Calu3 (cell line): ENCODE measurements at regions not wholly inside any gene's neighbourhood (a gene's known extent, or its start where the extent isn't known, plus 50 kb on each side); places are given as distances from the start of the nearest gene placed in this dataset.

ENCODE experiments used
- BruUV-seq: library from RNA; stranded (reverse); fragments of 400-500 nt; replicated peaks from 2 replicates; lab custom pipeline; 2021; lab: Mats Ljungman, UMichigan
- CTCF ChIA-PET: fragments of 300-600 bp; sonication (Branson Sonifier 250); formaldehyde crosslinking; loops from one replicate; lab custom pipeline; 2022; ENCODE audit warnings: antibody characterized with exemption; lab: Charles Lee
- DNase-seq: peaks from one replicate; pipeline ENCODE4 v3.0.0; 2022
- H3K27ac Mint-ChIP-seq: one replicate; pipeline ENCODE4 v1.8.0; 2022; ENCODE audit warnings: mixed read lengths; ENCODE audit not compliant: unreplicated experiment
- H3K27me3 Mint-ChIP-seq: one replicate; pipeline ENCODE4 v1.8.0; 2022; ENCODE audit warnings: mixed read lengths; ENCODE audit not compliant: unreplicated experiment
- H3K36me3 Mint-ChIP-seq: one replicate; pipeline ENCODE4 v1.8.0; 2022; ENCODE audit warnings: mild to moderate bottlenecking, moderate library complexity, mixed read lengths; ENCODE audit not compliant: insufficient read depth, unreplicated experiment
- H3K4me1 Mint-ChIP-seq: one replicate; pipeline ENCODE4 v1.8.0; 2022; ENCODE audit warnings: mild to moderate bottlenecking, low read depth, mixed read lengths; ENCODE audit not compliant: unreplicated experiment
- H3K4me3 Mint-ChIP-seq: one replicate; pipeline ENCODE4 v1.8.0; 2022; ENCODE audit warnings: mild to moderate bottlenecking, low read depth, moderate library complexity, mixed read lengths; ENCODE audit not compliant: unreplicated experiment
- H3K9me3 Mint-ChIP-seq: one replicate; pipeline ENCODE4 v1.8.0; 2022; ENCODE audit warnings: low read depth, mixed read lengths; ENCODE audit not compliant: unreplicated experiment
- intact Hi-C: fragments of 100-400 bp; cut with micrococcal nuclease; formaldehyde crosslinking; loops from one replicate; pipeline ENCODE4 v1.10.0; 2022; ENCODE audit not compliant: unreplicated experiment
- TF ChIP-seq, protein P1 (sequence below): fragments of 200-600 bp; IDR thresholded peaks from one replicate; pipeline ENCODE4 v1.8.0; 2022; ENCODE audit warnings: antibody characterized with exemption; ENCODE audit not compliant: unreplicated experiment

DNA sequence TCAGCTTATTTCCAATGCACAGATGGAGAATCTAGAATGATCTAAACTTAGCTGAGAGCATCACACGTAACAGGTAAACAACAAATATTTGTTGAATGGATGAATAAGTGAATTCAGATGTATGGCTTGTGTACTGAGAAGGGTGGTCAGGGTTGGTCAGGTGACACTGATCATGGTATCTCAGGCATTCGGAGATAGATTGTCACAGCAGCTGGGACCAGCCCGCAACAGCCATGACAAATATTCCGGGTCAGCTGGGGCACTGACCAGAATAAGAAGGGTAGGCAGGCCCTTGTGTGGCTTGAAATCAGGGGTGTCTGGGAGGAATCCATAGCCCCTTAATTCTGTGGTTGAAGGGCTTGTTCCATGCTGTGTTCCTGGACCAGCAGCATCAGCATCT is 159.4 kb upstream of the ARX start:
- Mint-ChIP-seq H3K27me3 (peaks cover 3% of the 10 kb centered on the region), H3K27ac (no peak overlapping the region), H3K4me1 (no peaks in the 10 kb centered on the region), H3K9me3 (no peaks in the 10 kb centered on the region), H3K4me3 (no peak overlapping the region), H3K36me3 (no peaks in the 10 kb centered on the region)
- intact Hi-C loops, result no loop called here
- CTCF ChIA-PET, result no interaction called here
- TF ChIP-seq, protein P1, sequence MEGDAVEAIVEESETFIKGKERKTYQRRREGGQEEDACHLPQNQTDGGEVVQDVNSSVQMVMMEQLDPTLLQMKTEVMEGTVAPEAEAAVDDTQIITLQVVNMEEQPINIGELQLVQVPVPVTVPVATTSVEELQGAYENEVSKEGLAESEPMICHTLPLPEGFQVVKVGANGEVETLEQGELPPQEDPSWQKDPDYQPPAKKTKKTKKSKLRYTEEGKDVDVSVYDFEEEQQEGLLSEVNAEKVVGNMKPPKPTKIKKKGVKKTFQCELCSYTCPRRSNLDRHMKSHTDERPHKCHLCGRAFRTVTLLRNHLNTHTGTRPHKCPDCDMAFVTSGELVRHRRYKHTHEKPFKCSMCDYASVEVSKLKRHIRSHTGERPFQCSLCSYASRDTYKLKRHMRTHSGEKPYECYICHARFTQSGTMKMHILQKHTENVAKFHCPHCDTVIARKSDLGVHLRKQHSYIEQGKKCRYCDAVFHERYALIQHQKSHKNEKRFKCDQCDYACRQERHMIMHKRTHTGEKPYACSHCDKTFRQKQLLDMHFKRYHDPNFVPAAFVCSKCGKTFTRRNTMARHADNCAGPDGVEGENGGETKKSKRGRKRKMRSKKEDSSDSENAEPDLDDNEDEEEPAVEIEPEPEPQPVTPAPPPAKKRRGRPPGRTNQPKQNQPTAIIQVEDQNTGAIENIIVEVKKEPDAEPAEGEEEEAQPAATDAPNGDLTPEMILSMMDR, result no peak
- no peak for DNase-seq
- no TSS peak for BruUV-seq

GRCh38 chrX:25166546-25166945 is 150.8 kb upstream of the ARX start:
- intact Hi-C loops, result no loop called here
- H3K9me3 Mint-ChIP-seq, result no peaks in the 10 kb centered on the region
- H3K27ac Mint-ChIP-seq, result no peak overlapping the region
- no peaks in the 10 kb centered on the region for H3K36me3 Mint-ChIP-seq
- no peak overlapping the region for H3K4me3 Mint-ChIP-seq
- CTCF ChIA-PET, result no interaction called here
- BruUV-seq, result no TSS peak
- peaks cover 39% of the 10 kb centered on the region for H3K27me3 Mint-ChIP-seq
- no peaks in the 10 kb centered on the region for H3K4me1 Mint-ChIP-seq
- TF ChIP-seq, protein P1, result no peak
- DNase-seq, result no peak

- H3K36me3 Mint-ChIP-seq, result no peaks in the 10 kb centered on the region
- TF ChIP-seq, protein P1, result no peak
- H3K4me1 Mint-ChIP-seq, result no peaks in the 10 kb centered on the region
- BruUV-seq, result no TSS peak
- no peak for DNase-seq
- intact Hi-C loops, result no loop called here
- no peaks in the 10 kb centered on the region for H3K9me3 Mint-ChIP-seq
- peaks cover 39% of the 10 kb centered on the region for H3K27me3 Mint-ChIP-seq
- no peak overlapping the region for H3K27ac Mint-ChIP-seq
- no peak overlapping the region for H3K4me3 Mint-ChIP-seq
- CTCF ChIA-PET, result no interaction called here
These were observed 150.4 kb upstream of the ARX start for GRCh38 chrX:25166145-25166544.

GRCh38 chrX:25158635-25159034 is 142.9 kb upstream of the ARX start:
- DNase-seq, result no peak
- CTCF ChIA-PET, result no interaction called here
- Mint-ChIP-seq H3K4me1 (no peaks in the 10 kb centered on the region), H3K4me3 (no peak overlapping the region), H3K27me3 (peaks cover 18% of the 10 kb centered on the region), H3K9me3 (no peaks in the 10 kb centered on the region), H3K27ac (no peak overlapping the region), H3K36me3 (no peaks in the 10 kb centered on the region)
- TF ChIP-seq, protein P1, result no peak
- BruUV-seq, result no TSS peak
- intact Hi-C loops, result no loop called here
